ENCODE measurements at regions not wholly inside any gene's neighbourhood (a gene's known extent, or its start where the extent isn't known, plus 50 kb on each side); places are given as distances from the start of the nearest gene placed in this dataset.

DNA sequence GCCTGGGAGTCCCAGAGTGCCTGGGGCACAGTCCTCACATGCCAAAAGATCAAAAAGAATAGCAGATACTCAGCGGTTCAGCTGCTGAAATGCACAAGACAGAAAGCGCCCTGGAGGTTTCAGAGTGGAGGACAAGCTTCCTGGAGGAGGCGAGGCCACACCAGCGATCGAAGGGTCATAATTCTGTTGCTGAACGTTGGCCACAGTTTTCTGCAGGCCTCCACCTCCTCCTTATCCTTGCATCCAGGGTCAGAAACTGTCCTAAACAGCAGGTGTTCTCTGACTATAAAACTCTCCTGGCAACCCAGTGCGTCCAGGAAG lies 220.3 kb upstream of the LINGO1 start:
- TF ChIP-seq, protein P1, sequence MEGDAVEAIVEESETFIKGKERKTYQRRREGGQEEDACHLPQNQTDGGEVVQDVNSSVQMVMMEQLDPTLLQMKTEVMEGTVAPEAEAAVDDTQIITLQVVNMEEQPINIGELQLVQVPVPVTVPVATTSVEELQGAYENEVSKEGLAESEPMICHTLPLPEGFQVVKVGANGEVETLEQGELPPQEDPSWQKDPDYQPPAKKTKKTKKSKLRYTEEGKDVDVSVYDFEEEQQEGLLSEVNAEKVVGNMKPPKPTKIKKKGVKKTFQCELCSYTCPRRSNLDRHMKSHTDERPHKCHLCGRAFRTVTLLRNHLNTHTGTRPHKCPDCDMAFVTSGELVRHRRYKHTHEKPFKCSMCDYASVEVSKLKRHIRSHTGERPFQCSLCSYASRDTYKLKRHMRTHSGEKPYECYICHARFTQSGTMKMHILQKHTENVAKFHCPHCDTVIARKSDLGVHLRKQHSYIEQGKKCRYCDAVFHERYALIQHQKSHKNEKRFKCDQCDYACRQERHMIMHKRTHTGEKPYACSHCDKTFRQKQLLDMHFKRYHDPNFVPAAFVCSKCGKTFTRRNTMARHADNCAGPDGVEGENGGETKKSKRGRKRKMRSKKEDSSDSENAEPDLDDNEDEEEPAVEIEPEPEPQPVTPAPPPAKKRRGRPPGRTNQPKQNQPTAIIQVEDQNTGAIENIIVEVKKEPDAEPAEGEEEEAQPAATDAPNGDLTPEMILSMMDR (IDR thresholded peaks at IDR 0.05), result no peak
- no peak for TF ChIP-seq EZH2 (IDR thresholded peaks at IDR 0.05)

Data from neural progenitor cell (in vitro differentiated cells).